Karpas-422 (cell line): ENCODE measurements at regions not wholly inside any gene's neighbourhood (a gene's known extent, or its start where the extent isn't known, plus 50 kb on each side); places are given as distances from the start of the nearest gene placed in this dataset.
"Not testable (repeated sequence)": the region's sequence is repeated elsewhere in the genome, so short reads cannot be mapped to it uniquely, and the experiment has no call there.

Experiments used
- DNase-seq: peaks from one replicate; pipeline ENCODE4 v3.0.0-alpha.2; 2015
- H2AFZ ChIP-seq: fragments of 200-600 bp; sonication (generic); 2 replicates; pipeline ENCODE4 v1.6.1; 2014; ENCODE audit warnings: antibody characterized with exemption, low read length, mixed read lengths
- H3K27ac ChIP-seq: fragments of 200-600 bp; sonication (generic); 2 replicates; pipeline ENCODE4 v1.5.1; 2014; ENCODE audit warnings: mild to moderate bottlenecking, low read length, moderate library complexity
- H3K27me3 ChIP-seq: fragments of 200-600 bp; sonication (generic); 2 replicates; pipeline ENCODE4 v1.6.1; 2014; ENCODE audit warnings: low read length, mixed read lengths
- H3K36me3 ChIP-seq: fragments of 200-600 bp; sonication (generic); 2 replicates; pipeline ENCODE4 v1.6.1; 2014; ENCODE audit warnings: low read length, mixed read lengths; ENCODE audit not compliant: insufficient read depth
- H3K4me1 ChIP-seq: fragments of 200-600 bp; sonication (generic); 2 replicates; pipeline ENCODE4 v1.6.1; 2014; ENCODE audit warnings: mild to moderate bottlenecking, low read length, mixed read lengths
- H3K4me2 ChIP-seq: fragments of 200-600 bp; sonication (generic); 2 replicates; pipeline ENCODE4 v1.6.1; 2014; ENCODE audit warnings: low read length, low read depth, mild to moderate bottlenecking; ENCODE audit not compliant: poor library complexity, severe bottlenecking
- H3K4me3 ChIP-seq: fragments of 200-600 bp; sonication (generic); 2 replicates; pipeline ENCODE4 v1.5.1; 2014; ENCODE audit warnings: mild to moderate bottlenecking, antibody characterized with exemption, low read length, mixed read lengths
- H3K79me2 ChIP-seq: fragments of 200-600 bp; sonication (generic); 2 replicates; pipeline ENCODE4 v1.6.1; 2014; ENCODE audit warnings: mild to moderate bottlenecking, low read length, mixed read lengths
- H3K9ac ChIP-seq: fragments of 200-600 bp; sonication (generic); 2 replicates; pipeline ENCODE4 v1.6.0; 2014; ENCODE audit warnings: low read length
- H3K9me2 ChIP-seq: fragments of 200-600 bp; sonication (generic), shearing (Covaris generic); replicated peaks from 2 replicates; pipeline ENCODE4 v1.6.0; 2014; ENCODE audit warnings: mild to moderate bottlenecking, low read length, moderate library complexity; ENCODE audit not compliant: insufficient read depth
- H3K9me3 ChIP-seq: fragments of 300-700, 200-600 bp; sonication (generic); 2 replicates; pipeline ENCODE4 v1.6.1; 2014; ENCODE audit warnings: low read length, mixed read lengths
- H4K20me1 ChIP-seq: fragments of 200-600 bp; sonication (generic); 2 replicates; pipeline ENCODE4 v1.6.1; 2014; ENCODE audit warnings: mild to moderate bottlenecking, antibody characterized with exemption, low read length, low read depth; ENCODE audit not compliant: insufficient read depth

- H3K27me3 ChIP-seq = no peaks in the 10 kb centered on the region
- no peak overlapping the region for H3K27ac ChIP-seq
- no peak overlapping the region for H3K9ac ChIP-seq
- no peaks in the 10 kb centered on the region for H4K20me1 ChIP-seq
- H2AFZ ChIP-seq = no peak overlapping the region
- no peak overlapping the region for H3K4me3 ChIP-seq
- H3K9me2 ChIP-seq = no peaks in the 10 kb centered on the region
- no peak for DNase-seq
- no peaks in the 10 kb centered on the region for H3K79me2 ChIP-seq
- no peaks in the 10 kb centered on the region for H3K36me3 ChIP-seq
- H3K9me3 ChIP-seq = no peaks in the 10 kb centered on the region
- H3K4me1 ChIP-seq = no peaks in the 10 kb centered on the region
- H3K4me2 ChIP-seq = no peak overlapping the region
Measured at GRCh38 chr18:55732227-55733106, 144.5 kb upstream of the TCF4 start.

DNA sequence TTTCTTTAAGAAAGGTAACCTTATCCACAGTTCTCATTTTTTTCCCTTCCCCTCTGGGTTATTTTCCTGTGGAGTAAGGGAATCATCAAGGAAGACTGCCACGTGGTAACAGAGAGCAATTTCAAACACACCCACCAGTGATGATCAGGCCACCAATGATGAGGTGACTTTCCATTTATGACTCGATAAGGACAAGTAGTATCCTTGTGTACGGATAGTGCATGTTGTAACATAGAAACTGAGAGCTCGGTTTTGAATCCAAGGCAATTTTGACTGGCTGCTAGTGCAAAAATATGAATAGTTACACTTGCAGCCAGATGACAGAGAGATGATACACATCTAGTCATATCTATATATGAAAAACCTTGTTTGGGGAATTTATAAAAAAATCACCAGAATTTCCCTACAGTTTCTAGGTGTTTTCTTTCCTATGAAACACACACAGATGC is 143.6 kb upstream of the TCF4 start:
- H3K27ac ChIP-seq = no peak overlapping the region
- H3K9me2 ChIP-seq = no peaks in the 10 kb centered on the region
- H3K79me2 ChIP-seq = no peaks in the 10 kb centered on the region
- H3K4me2 ChIP-seq = no peak overlapping the region
- no peaks in the 10 kb centered on the region for H3K36me3 ChIP-seq
- no peak overlapping the region for H3K4me3 ChIP-seq
- H3K9ac ChIP-seq = no peak overlapping the region
- no peaks in the 10 kb centered on the region for H3K4me1 ChIP-seq
- H3K27me3 ChIP-seq = no peaks in the 10 kb centered on the region
- no peak for DNase-seq
- no peak overlapping the region for H2AFZ ChIP-seq
- no peaks in the 10 kb centered on the region for H3K9me3 ChIP-seq
- H4K20me1 ChIP-seq = no peaks in the 10 kb centered on the region

GRCh38 chr18:55721006-55721405 is 133.0 kb upstream of the TCF4 start:
- not testable (repeated sequence) for H3K27ac ChIP-seq, H3K4me2 ChIP-seq

DNA sequence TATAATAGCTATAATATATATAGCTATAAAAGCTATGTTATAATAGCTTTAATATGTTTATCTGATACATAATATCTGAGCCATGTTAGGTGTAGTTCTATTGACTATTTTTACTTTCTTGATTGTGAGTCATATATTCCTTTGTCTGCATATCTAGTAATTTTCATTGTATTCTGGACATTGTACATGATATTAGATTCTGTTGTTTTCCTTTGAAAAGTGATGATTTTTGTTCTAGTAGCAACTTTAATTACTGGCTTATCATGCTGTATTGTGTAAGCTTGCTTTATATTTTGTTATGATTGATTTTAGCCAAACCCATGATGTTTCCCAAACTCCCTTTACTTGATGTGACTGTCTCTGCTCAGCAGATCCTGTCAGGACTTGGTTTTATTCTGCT is 125.7 kb upstream of the TCF4 start:
- H3K9me2 ChIP-seq = no peaks in the 10 kb centered on the region

More at GRCh38 chr18:55721006-55721405, 133.0 kb upstream of the TCF4 start:
- not testable (repeated sequence) for H3K9ac ChIP-seq, H3K9me3 ChIP-seq, H3K27me3 ChIP-seq, H3K4me3 ChIP-seq, H3K36me3 ChIP-seq, H3K79me2 ChIP-seq, DNase-seq, H3K4me1 ChIP-seq, H3K9me2 ChIP-seq, H4K20me1 ChIP-seq, H2AFZ ChIP-seq

DNA sequence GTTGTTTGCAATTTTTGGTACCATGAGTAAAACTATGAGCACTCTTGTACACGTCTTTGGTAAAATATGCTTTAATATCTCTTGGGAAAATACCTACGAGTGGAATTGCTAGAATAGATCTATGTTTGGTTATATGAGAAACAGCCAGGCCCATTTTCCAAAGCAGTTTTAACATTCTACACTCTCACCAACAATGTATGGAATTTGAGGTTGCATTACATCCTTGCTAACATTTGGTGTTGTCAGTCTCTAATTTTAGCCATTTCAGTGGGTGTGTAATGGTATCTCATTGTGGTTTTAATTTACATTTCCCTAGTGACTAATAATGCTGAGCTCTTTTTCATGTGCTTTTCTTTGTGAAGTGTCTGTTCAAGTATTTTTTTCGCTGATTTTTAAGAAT is 118.9 kb upstream of the TCF4 start:
- Histone ChIP-seq H3K9ac (no peak overlapping the region), H3K9me3 (peaks cover 6% of the 10 kb centered on the region; the same call in 1 of the 2 replicates), H4K20me1 (no peaks in the 10 kb centered on the region), H3K36me3 (no peaks in the 10 kb centered on the region), H3K27me3 (no peaks in the 10 kb centered on the region), H3K4me2 (no peak overlapping the region), H2AFZ (no peak overlapping the region), H3K79me2 (no peaks in the 10 kb centered on the region), H3K9me2 (no peaks in the 10 kb centered on the region), H3K4me3 (no peak overlapping the region), H3K27ac (no peak overlapping the region), H3K4me1 (peaks cover 11% of the 10 kb centered on the region)
- no peak for DNase-seq

More for the DNA sequence above, 125.7 kb upstream of the TCF4 start:
- Histone ChIP-seq H3K36me3 (no peaks in the 10 kb centered on the region), H3K27ac (no peak overlapping the region), H3K4me1 (no peaks in the 10 kb centered on the region), H3K4me3 (no peak overlapping the region), H3K4me2 (no peak overlapping the region), H4K20me1 (no peaks in the 10 kb centered on the region), H2AFZ (no peak overlapping the region), H3K9me3 (peaks cover 18% of the 10 kb centered on the region; the same call in 1 of the 2 replicates), H3K9ac (no peak overlapping the region), H3K79me2 (no peaks in the 10 kb centered on the region), H3K27me3 (no peaks in the 10 kb centered on the region)
- no peak for DNase-seq

DNA sequence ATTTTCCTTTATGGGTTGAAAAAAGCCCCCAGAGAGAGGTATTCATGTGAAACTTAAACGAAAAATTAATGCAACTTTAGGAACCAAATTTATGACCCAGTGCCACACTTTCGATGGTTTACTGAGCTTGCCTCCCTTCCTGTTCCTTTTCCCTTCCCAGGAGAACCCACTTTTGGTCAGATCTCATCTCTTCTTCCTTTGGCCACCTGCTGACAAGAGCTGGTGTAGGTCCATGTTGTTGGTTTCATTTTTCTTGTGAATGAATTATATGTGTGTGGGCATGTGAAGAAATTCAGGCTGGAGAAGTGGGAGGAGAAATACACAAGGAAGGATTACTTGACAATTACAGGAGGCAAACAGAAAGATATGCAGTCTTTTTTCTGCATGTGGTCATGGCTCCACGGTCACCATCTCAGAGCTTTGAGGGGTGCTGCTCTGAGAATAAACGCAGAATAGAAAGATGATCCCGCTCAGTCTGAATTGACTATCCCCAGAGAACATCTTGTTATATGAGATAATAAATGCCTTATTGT is 111.3 kb upstream of the TCF4 start:
- no peaks in the 10 kb centered on the region for H3K4me1 ChIP-seq
- no peak overlapping the region for H3K9ac ChIP-seq
- H4K20me1 ChIP-seq = no peaks in the 10 kb centered on the region
- no peak overlapping the region for H3K27ac ChIP-seq
- no peaks in the 10 kb centered on the region for H3K36me3 ChIP-seq
- DNase-seq = no peak
- H3K9me3 ChIP-seq = no peaks in the 10 kb centered on the region
- H3K27me3 ChIP-seq = no peaks in the 10 kb centered on the region
- no peaks in the 10 kb centered on the region for H3K9me2 ChIP-seq
- no peaks in the 10 kb centered on the region for H3K79me2 ChIP-seq
- H3K4me3 ChIP-seq = no peak overlapping the region
- H2AFZ ChIP-seq = no peak overlapping the region
- H3K4me2 ChIP-seq = no peak overlapping the region

- no peak for DNase-seq
- Histone ChIP-seq H3K4me2 (no peak overlapping the region), H3K9me2 (no peaks in the 10 kb centered on the region)
Measured at GRCh38 chr18:55696811-55697210, 108.8 kb upstream of the TCF4 start.

GRCh38 chr18:55695091-55695490 is 107.1 kb upstream of the TCF4 start:
- H3K27ac ChIP-seq = no peak overlapping the region
- H3K9me2 ChIP-seq = no peaks in the 10 kb centered on the region
- DNase-seq = no peak
- no peaks in the 10 kb centered on the region for H3K36me3 ChIP-seq
- H3K27me3 ChIP-seq = no peaks in the 10 kb centered on the region
- no peaks in the 10 kb centered on the region for H3K9me3 ChIP-seq
- H4K20me1 ChIP-seq = no peaks in the 10 kb centered on the region
- no peaks in the 10 kb centered on the region for H3K4me1 ChIP-seq
- H3K4me3 ChIP-seq = no peak overlapping the region
- H2AFZ ChIP-seq = no peak overlapping the region
- no peak overlapping the region for H3K4me2 ChIP-seq
- no peak overlapping the region for H3K9ac ChIP-seq
- H3K79me2 ChIP-seq = no peaks in the 10 kb centered on the region

More at GRCh38 chr18:55696811-55697210, 108.8 kb upstream of the TCF4 start:
- H3K4me3 ChIP-seq = no peak overlapping the region
- H3K79me2 ChIP-seq = no peaks in the 10 kb centered on the region
- no peak overlapping the region for H3K27ac ChIP-seq
- H3K36me3 ChIP-seq = no peaks in the 10 kb centered on the region
- H2AFZ ChIP-seq = no peak overlapping the region
- no peaks in the 10 kb centered on the region for H4K20me1 ChIP-seq
- no peaks in the 10 kb centered on the region for H3K27me3 ChIP-seq
- H3K9me3 ChIP-seq = no peaks in the 10 kb centered on the region
- no peak overlapping the region for H3K9ac ChIP-seq
- no peaks in the 10 kb centered on the region for H3K4me1 ChIP-seq
